ENCODE measurements at regions not wholly inside any gene's neighbourhood (a gene's known extent, or its start where the extent isn't known, plus 50 kb on each side); places are given as distances from the start of the nearest gene placed in this dataset.
"Not testable (repeated sequence)": the region's sequence is repeated elsewhere in the genome, so short reads cannot be mapped to it uniquely, and the experiment has no call there.

GRCh38 chr7:65758991-65759390 is 113.9 kb upstream of the VKORC1L1 start:
- TF ChIP-seq CTCF, POLR2A, POLR2AphosphoS5 (IDR thresholded peaks at IDR 0.05): not testable (repeated sequence)

Data from breast epithelium (tissue), 3 donors.